ENCODE measurements at regions not wholly inside any gene's neighbourhood (a gene's known extent, or its start where the extent isn't known, plus 50 kb on each side); places are given as distances from the start of the nearest gene placed in this dataset.

DNA sequence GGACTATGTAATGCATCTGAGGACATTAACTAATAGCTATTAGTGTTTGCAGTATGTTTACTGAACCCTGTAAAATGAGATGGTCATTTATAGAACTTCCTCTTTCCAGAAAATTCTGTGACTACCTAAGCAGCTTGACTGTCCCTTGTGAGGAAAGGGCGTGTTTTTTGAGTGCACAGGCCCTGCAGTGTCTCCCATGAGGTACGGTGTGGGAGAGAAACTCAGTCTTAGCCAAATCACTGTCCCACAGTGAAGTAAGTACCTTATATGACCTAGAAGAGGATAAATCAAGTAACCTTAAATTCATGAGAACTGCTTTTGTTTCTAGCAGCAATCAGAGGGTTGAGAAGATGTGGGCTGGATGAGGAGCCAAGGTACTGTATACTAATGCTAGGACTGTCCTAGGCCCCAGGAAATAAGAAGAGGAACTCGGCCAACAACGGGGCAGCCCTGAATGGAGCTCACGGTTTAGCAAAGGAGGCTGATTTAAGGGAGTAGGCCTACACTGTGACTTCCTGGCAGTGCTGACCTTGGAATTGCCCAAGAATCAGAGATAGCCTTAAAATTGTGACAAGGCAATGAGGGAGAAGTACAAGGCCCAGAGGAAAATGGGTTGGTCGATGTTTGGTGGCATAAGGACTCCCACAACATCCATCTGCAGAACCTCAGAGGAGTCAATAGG, 103.5 kb upstream of the CTAGE1 start:
- H3K9me3 ChIP-seq (ENCODE audit: low read length) = no peaks in the 10 kb centered on the region
- H3K4me1 ChIP-seq (ENCODE audit: insufficient read depth, low read length, severe bottlenecking) = no peaks in the 10 kb centered on the region
- no peak overlapping the region for H3K9ac ChIP-seq (ENCODE audit: low read length)
- H3K79me2 ChIP-seq (ENCODE audit: insufficient read depth, low read length) = no peaks in the 10 kb centered on the region
- no peak overlapping the region for H2AFZ ChIP-seq (ENCODE audit: low read length)
- no peak overlapping the region for H3K4me3 ChIP-seq (ENCODE audit: low read depth, low read length, poor library complexity, severe bottlenecking)
- H3F3A ChIP-seq (ENCODE audit: insufficient read depth, low read length) = no peaks in the 10 kb centered on the region
- H3K4me2 ChIP-seq (ENCODE audit: low read length) = no peak overlapping the region
- H4K20me1 ChIP-seq (ENCODE audit: insufficient read depth, low read length) = no peaks in the 10 kb centered on the region
- TF ChIP-seq EZH2 (IDR thresholded peaks at IDR 0.05; ENCODE audit: borderline replicate concordance, low read length) = no peak
- TF ChIP-seq, protein P1, sequence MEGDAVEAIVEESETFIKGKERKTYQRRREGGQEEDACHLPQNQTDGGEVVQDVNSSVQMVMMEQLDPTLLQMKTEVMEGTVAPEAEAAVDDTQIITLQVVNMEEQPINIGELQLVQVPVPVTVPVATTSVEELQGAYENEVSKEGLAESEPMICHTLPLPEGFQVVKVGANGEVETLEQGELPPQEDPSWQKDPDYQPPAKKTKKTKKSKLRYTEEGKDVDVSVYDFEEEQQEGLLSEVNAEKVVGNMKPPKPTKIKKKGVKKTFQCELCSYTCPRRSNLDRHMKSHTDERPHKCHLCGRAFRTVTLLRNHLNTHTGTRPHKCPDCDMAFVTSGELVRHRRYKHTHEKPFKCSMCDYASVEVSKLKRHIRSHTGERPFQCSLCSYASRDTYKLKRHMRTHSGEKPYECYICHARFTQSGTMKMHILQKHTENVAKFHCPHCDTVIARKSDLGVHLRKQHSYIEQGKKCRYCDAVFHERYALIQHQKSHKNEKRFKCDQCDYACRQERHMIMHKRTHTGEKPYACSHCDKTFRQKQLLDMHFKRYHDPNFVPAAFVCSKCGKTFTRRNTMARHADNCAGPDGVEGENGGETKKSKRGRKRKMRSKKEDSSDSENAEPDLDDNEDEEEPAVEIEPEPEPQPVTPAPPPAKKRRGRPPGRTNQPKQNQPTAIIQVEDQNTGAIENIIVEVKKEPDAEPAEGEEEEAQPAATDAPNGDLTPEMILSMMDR (IDR thresholded peaks at IDR 0.05; ENCODE audit: low read length) = no peak
- no peaks in the 10 kb centered on the region for H3K27me3 ChIP-seq (ENCODE audit: insufficient read depth, low read length)
- no peaks in the 10 kb centered on the region for H3K36me3 ChIP-seq (ENCODE audit: insufficient read depth, low read length)
- H3K27ac ChIP-seq (ENCODE audit: low read depth, low read length, poor library complexity, severe bottlenecking) = no peak overlapping the region
- no peaks in the 10 kb centered on the region for H3K9me2 ChIP-seq (ENCODE audit: low read depth, low read length)

DNA sequence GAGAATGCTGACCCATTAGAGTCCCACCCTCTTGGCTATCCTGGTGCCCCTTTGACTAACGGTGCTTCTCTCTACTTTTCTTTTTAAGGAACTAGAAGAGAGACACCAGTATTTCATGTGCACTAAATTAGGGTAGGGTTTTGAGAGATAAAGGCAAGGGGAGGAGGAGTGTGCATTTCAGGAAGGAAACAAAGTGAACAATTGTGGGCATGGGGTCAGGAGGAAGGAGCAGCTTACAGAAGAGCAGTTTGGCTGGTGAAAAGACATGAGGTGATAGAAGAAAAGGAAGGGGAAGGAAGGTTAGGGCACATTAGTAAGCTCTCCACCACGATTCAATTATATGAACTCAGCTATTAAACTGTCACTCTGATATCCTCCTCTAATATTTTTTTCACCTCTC, 105.8 kb upstream of the CTAGE1 start:
- Histone ChIP-seq H2AFZ (ENCODE audit: low read length) (no peak overlapping the region), H3K79me2 (ENCODE audit: insufficient read depth, low read length) (no peaks in the 10 kb centered on the region), H3K36me3 (ENCODE audit: insufficient read depth, low read length) (no peaks in the 10 kb centered on the region), H3K4me1 (ENCODE audit: insufficient read depth, low read length, severe bottlenecking) (no peaks in the 10 kb centered on the region), H3K4me2 (ENCODE audit: low read length) (no peak overlapping the region), H4K20me1 (ENCODE audit: insufficient read depth, low read length) (no peaks in the 10 kb centered on the region), H3K4me3 (ENCODE audit: low read depth, low read length, poor library complexity, severe bottlenecking) (no peak overlapping the region), H3K27me3 (ENCODE audit: insufficient read depth, low read length) (0 out of 2 replicates have a peak, but pooled peaks cover 3% of the 10 kb centered on the region), H3K9me2 (ENCODE audit: low read depth, low read length) (no peaks in the 10 kb centered on the region), H3K9me3 (ENCODE audit: low read length) (no peaks in the 10 kb centered on the region), H3F3A (ENCODE audit: insufficient read depth, low read length) (no peaks in the 10 kb centered on the region), H3K27ac (ENCODE audit: low read depth, low read length, poor library complexity, severe bottlenecking) (no peak overlapping the region), H3K9ac (ENCODE audit: low read length) (no peak overlapping the region)
- TF ChIP-seq, protein P1 (IDR thresholded peaks at IDR 0.05; ENCODE audit: low read length) = no peak
- no peak for TF ChIP-seq EZH2 (IDR thresholded peaks at IDR 0.05; ENCODE audit: borderline replicate concordance, low read length)

DNA sequence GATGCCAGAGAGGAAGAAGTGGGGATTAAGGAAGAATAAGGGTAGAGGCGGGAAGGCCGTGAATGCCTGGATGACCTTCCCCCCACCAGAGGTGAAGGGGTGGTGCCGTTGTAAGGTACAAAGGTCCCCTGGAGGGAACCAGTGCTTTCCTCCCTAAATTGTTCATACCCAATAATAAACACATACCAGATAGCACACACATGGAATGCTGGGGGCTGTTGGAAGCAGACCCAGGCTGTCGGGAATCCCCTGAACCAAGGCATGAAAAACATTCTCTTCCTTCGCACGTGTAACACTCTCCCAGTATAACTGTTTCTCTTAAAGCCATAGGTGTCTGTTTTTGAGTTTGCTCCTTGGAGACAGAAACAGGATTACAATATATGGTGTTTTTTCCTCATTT, 107.1 kb upstream of the CTAGE1 start:
- TF ChIP-seq EZH2 (IDR thresholded peaks at IDR 0.05; ENCODE audit: borderline replicate concordance, low read length) = no peak
- TF ChIP-seq, protein P1 (IDR thresholded peaks at IDR 0.05; ENCODE audit: low read length) = no peak
- Histone ChIP-seq H3K9me2 (ENCODE audit: low read depth, low read length) (no peaks in the 10 kb centered on the region), H3K27ac (ENCODE audit: low read depth, low read length, poor library complexity, severe bottlenecking) (no peak overlapping the region), H3K79me2 (ENCODE audit: insufficient read depth, low read length) (no peaks in the 10 kb centered on the region), H3K4me1 (ENCODE audit: insufficient read depth, low read length, severe bottlenecking) (no peaks in the 10 kb centered on the region), H4K20me1 (ENCODE audit: insufficient read depth, low read length) (no peaks in the 10 kb centered on the region), H3K36me3 (ENCODE audit: insufficient read depth, low read length) (no peaks in the 10 kb centered on the region), H3K9me3 (ENCODE audit: low read length) (no peaks in the 10 kb centered on the region), H3K9ac (ENCODE audit: low read length) (no peak overlapping the region), H3F3A (ENCODE audit: insufficient read depth, low read length) (no peaks in the 10 kb centered on the region), H3K27me3 (ENCODE audit: insufficient read depth, low read length) (0 out of 2 replicates have a peak, but pooled peaks cover 3% of the 10 kb centered on the region), H3K4me2 (ENCODE audit: low read length) (no peak overlapping the region), H2AFZ (ENCODE audit: low read length) (no peak overlapping the region), H3K4me3 (ENCODE audit: low read depth, low read length, poor library complexity, severe bottlenecking) (no peak overlapping the region)
